Astrocyte (in vitro differentiated cells and primary cell): ENCODE measurements at regions not wholly inside any gene's neighbourhood (a gene's known extent, or its start where the extent isn't known, plus 50 kb on each side); places are given as distances from the start of the nearest gene placed in this dataset.

Experiments used
- CTCF ChIP-seq: IDR thresholded peaks from 2 replicates; pipeline ENCODE4 v1.5.1; 2011; ENCODE audit warnings: low read depth, mild to moderate bottlenecking, inconsistent platforms, low read length, moderate library complexity; ENCODE audit not compliant: insufficient read depth
- EZH2 ChIP-seq: IDR thresholded peaks from 2 replicates; pipeline ENCODE4 v1.6.1; 2012; ENCODE audit warnings: mild to moderate bottlenecking, low read length, inconsistent platforms; ENCODE audit not compliant: insufficient read depth

DNA sequence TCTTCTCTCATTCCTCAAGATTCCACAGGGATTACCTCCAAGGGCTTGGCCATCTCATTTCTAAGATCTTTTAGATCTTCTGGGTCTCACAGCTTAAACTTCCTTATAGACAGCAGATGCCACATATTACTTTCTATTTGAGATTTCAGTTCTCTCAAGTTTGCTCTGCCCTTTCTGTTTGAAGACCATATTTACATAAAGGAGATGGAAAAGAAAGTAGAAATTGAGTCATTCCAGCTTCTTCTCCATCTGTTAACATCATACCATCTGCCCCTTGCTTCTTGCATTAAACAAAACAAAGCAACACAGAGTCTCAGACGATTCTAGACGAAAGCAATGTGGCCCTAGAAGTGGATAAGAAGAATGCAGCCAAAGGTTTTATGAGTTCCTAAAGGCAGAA is 203.4 kb downstream of the TTLL2 start:
- TF ChIP-seq CTCF (no peak), EZH2 (no peak)
